ENCODE measurements at regions not wholly inside any gene's neighbourhood (a gene's known extent, or its start where the extent isn't known, plus 50 kb on each side); places are given as distances from the start of the nearest gene placed in this dataset.

DNA sequence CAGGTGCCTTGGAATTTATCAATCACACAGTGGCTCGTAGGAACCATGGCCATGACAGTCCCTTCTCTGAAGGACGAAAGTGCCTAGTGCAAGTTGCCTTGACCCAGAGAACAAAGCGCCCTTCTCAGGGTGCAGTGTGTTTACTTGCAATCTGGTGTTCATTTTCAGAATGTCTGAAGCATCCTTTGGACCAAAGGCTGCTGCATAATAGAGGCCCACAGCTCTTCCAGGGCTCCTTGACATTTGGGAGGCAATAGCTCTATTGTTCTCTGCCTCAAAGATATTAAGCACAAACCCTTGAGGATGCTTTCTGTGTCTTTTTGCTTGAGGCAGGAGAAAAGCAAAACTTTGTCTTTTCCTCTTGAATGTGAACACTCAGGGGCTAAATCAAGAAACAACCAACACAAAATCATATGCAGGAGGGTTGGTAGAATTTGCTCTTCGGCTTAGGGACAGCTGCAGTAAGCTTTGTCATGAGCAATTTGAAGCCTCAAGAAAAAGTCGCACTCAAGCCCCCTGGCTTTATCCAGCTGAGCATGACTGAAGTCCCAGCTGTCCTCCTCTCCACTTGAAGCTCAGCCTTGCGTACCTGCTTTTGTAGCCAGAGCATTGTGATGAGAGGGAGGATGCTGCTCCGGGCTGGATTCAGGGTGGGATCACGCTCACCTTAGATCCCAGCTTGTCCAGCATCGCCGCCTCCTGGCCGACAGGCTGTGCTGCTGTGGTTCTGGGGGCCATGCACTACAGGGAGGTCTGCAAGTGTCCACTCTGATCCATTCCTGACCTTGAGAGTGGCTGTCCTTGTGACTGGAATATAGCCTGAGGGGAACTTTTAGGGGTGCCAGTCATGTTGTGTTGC lies 495.4 kb downstream of the CDH26 start:
- Mint-ChIP-seq H3K4me1 (no peaks in the 10 kb centered on the region), H3K4me3 (no peak overlapping the region)
- POLR2A ChIA-PET: no interaction called here

DNA sequence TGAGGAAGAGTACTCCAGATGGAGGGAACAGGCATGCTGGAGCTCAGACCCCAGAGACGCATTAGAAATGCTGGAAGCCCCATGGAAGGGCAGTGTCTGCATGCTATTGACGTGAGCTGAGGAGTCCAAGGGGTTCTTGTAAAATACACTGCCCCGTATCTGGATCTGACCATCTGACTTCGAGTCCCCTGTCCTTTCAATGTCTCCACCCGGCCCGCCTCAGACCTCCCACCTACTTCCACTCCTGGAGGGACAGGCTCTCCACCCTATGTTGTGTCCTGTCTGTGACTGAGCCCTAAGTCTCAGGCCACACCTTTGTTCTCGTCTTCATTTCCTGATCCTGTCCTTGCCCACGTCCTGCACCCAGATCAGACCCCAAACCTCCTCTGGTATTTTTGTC lies 496.3 kb downstream of the CDH26 start:
- Mint-ChIP-seq H3K36me3 (no peaks in the 10 kb centered on the region), H3K4me3 (no peak overlapping the region), H3K9me3 (peaks cover 0 to under 1% (median 0%) of the 10 kb centered on the region in 9 donors), H3K4me1 (no peaks in the 10 kb centered on the region), H3K27ac (no peak overlapping the region), H3K27me3 (peaks cover 6 to 11% (median 8%) of the 10 kb centered on the region in 5 donors)
- ATAC-seq (no peak), DNase-seq (no peak)
- POLR2A ChIA-PET: no interaction called here

More for the DNA sequence above, 495.4 kb downstream of the CDH26 start:
- no peaks in the 10 kb centered on the region for H3K9me3 Mint-ChIP-seq
- H3K27ac Mint-ChIP-seq: no peak overlapping the region
- DNase-seq (no peak), ATAC-seq (no peak)
- peaks cover 3 to 11% (median 8%) of the 10 kb centered on the region in 5 donors for H3K27me3 Mint-ChIP-seq
- no peaks in the 10 kb centered on the region for H3K36me3 Mint-ChIP-seq

DNA sequence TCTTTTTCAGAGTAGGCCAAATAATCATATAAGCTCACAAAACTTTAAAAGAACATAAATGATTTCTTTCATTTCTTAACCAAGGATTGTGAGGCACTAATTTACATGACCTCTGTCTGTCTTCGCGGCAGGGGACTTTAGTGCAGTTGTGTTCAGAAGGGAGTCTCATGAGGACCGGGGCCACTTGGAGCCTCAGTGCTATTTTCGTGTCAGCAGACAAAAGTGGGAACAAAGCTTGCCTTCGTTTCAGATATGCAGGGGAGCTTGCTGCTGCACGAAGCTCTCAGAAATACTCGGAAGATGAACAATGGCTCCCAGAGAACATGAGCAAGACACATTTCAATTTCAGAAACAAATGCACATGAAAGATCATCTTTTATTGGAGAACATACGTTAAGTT lies 497.0 kb downstream of the CDH26 start:
- Mint-ChIP-seq H3K4me1 (no peaks in the 10 kb centered on the region), H3K27me3 (peaks cover 6 to 16% (median 8%) of the 10 kb centered on the region in 5 donors), H3K27ac (no peak overlapping the region), H3K36me3 (no peaks in the 10 kb centered on the region), H3K4me3 (no peak overlapping the region), H3K9me3 (peaks cover 0 to 8% (median 0%) of the 10 kb centered on the region in 9 donors)
- POLR2A ChIA-PET: no interaction called here
- ATAC-seq (no peak), DNase-seq (no peak)

DNA sequence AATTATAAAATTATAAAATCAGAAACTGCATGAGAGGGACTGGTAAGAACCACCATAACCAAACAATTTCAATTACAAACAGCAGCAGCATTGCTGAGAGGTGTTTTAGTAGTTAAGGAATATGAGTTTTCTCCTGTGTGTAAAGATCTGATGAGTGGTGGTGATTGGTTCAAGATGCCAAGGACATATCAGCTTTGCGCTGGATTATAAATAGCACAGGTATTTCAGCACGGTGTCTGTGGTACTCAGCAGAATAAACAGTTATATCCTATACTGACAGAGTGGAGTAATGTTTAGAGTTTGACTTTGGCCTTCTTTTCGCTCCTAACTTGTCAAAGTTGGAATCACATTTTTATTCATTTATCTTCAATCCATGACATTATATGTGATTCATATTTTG lies 501.0 kb downstream of the CDH26 start:
- H3K4me3 Mint-ChIP-seq: no peak overlapping the region
- H3K27me3 Mint-ChIP-seq: peaks cover 6 to 16% (median 9%) of the 10 kb centered on the region in 5 donors
- H3K9me3 Mint-ChIP-seq: peaks cover 0 to 10% (median 6%) of the 10 kb centered on the region in 9 donors
- DNase-seq (no peak), ATAC-seq (no peak)
- peaks cover 0 to 2% (median 0%) of the 10 kb centered on the region in 3 donors for H3K36me3 Mint-ChIP-seq
- no peaks in the 10 kb centered on the region for H3K4me1 Mint-ChIP-seq
- POLR2A ChIA-PET: no interaction called here
- H3K27ac Mint-ChIP-seq: no peak overlapping the region

DNA sequence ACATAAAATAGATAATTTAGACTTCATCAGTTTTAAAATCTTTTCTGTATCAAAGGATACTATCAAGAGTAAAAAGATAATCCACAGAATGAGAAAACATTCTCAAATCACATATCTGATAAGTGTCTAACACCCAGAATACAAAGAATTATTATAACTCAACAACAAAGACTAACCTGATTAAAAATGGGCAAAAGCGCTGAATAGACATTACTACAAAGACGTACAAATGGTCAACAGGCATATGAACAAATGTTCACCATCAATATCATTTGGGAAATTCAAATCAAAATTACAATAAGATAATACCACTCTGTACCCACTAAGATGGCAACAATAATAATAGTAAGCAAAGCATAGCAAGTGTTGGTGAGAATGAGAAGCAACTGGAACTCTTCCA lies 503.8 kb downstream of the CDH26 start:
- Mint-ChIP-seq H3K36me3 (peaks cover 0 to 2% (median 0%) of the 10 kb centered on the region in 3 donors), H3K4me1 (no peaks in the 10 kb centered on the region), H3K27me3 (peaks cover 7 to 18% (median 10%) of the 10 kb centered on the region in 5 donors), H3K4me3 (no peak overlapping the region), H3K27ac (no peak overlapping the region), H3K9me3 (peaks cover 0 to 10% (median 6%) of the 10 kb centered on the region in 9 donors)
- ATAC-seq: no peak
- POLR2A ChIA-PET: no interaction called here
- no peak for DNase-seq

DNA sequence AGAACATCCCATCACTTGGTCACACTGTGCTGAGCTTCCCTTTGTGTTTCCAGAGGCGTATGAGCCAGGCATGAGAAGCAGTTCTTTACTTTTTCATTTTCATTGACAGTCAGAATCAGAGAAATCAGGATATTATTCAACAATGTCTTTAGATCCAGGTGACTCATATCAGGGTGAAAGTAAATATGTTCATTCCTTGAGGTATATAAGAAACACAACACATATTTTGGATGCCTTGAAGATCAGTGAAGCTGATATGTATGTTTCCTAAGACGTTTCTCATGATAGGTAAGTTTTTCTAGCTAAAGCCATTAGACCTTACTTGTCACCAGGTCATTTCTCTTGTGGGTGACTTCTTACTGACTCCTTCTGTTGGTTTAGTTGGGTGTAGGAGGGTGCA lies 505.6 kb downstream of the CDH26 start:
- Mint-ChIP-seq H3K4me3 (no peak overlapping the region), H3K9me3 (peaks cover 0 to 10% (median 6%) of the 10 kb centered on the region in 9 donors), H3K27me3 (peaks cover 0 to 11% (median 5%) of the 10 kb centered on the region in 5 donors), H3K36me3 (peaks cover 0 to 2% (median 0%) of the 10 kb centered on the region in 3 donors), H3K27ac (no peak overlapping the region), H3K4me1 (no peaks in the 10 kb centered on the region)
- ATAC-seq: no peak
- POLR2A ChIA-PET: no interaction called here
- no peak for DNase-seq

DNA sequence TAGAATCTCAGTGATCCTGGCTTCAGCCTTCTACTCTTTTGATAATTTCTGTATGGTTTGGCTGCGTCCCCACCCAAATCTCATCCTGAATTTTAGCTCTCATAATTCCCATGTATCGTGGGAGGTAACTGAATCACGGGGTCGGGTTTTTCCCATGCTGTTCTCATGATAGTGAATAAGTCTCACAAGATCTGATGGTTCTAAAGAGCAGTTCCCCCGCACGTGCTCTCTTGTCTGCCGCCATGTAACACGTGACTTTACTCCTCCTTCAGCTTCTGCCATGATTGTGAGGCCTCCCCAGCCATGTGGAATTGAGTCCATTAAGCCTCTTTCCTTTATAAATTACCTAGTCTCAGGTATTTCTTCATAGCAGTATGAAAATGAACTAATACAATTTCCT lies 507.2 kb downstream of the CDH26 start:
- Mint-ChIP-seq H3K27me3 (peaks cover 0 to 11% (median 4%) of the 10 kb centered on the region in 5 donors), H3K9me3 (peaks cover 0 to 7% (median 2%) of the 10 kb centered on the region in 9 donors), H3K4me3 (no peak overlapping the region), H3K27ac (no peak overlapping the region), H3K36me3 (peaks cover 0 to 2% (median 0%) of the 10 kb centered on the region in 3 donors), H3K4me1 (no peaks in the 10 kb centered on the region)
- POLR2A ChIA-PET: no interaction called here
- DNase-seq: no peak
- no peak for ATAC-seq

DNA sequence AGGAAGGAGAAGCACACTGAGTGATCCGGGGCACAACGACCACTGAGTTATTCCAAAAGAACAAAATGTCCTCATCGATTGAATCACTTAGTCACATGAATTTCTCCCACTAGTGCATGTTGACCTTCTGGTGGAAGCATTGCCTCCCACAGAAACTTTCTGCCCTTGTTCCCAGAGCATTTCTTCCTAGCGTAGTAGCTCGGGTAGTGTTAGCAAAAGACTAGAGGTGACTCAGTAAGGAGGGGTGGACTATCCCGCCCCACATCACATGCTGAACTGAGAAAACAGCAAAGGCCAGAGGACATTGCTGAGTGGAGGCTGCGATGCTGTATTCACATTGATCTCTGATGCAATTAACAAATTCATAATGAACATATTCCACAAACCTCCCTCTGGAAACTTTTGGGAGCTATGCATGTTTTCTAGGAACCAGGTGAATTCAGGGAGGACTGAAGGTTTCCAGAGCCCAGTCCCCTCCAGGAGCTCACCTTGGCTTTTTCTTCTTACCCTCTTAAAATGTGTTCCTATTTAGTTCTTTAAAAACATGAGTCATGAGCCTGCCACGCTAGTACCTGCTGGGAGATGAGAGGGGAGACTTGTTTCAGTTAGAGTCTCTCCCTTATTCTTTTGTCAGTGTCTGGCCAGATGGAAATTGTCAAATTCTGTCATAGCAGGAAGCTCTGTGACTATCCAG lies 507.9 kb downstream of the CDH26 start:
- no peak for ATAC-seq
- H3K9me3 Mint-ChIP-seq: peaks cover 0 to 6% (median 0%) of the 10 kb centered on the region in 9 donors
- no peak overlapping the region for H3K27ac Mint-ChIP-seq
- H3K4me3 Mint-ChIP-seq: no peak overlapping the region
- H3K36me3 Mint-ChIP-seq: no peaks in the 10 kb centered on the region
- POLR2A ChIA-PET: no interaction called here
- no peak for DNase-seq
- H3K27me3 Mint-ChIP-seq: peaks cover 0 to 11% (median 4%) of the 10 kb centered on the region in 5 donors
- no peaks in the 10 kb centered on the region for H3K4me1 Mint-ChIP-seq

DNA sequence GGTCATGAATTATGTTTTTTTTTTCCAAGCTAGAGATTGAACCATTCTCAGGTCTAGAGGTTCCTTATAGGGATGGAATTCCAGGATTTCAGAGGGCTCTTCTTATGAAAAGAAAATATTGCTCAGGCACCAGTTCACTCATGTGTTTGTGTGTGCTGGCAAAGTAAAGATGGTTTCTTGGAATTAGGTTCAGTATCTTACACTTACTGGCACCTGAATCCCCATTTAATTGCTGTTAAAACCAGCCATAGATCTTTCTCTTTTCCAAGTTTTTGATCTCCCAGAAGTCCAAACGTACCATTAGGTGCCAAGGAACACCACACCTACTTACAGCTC lies 508.4 kb downstream of the CDH26 start:
- ATAC-seq: no peak
- no peaks in the 10 kb centered on the region for H3K4me1 Mint-ChIP-seq
- peaks cover 0 to 6% (median 0%) of the 10 kb centered on the region in 9 donors for H3K9me3 Mint-ChIP-seq
- DNase-seq: no peak
- no peak overlapping the region for H3K4me3 Mint-ChIP-seq
- H3K27me3 Mint-ChIP-seq: peaks cover 0 to 11% (median 4%) of the 10 kb centered on the region in 5 donors
- POLR2A ChIA-PET: no interaction called here
- no peaks in the 10 kb centered on the region for H3K36me3 Mint-ChIP-seq
- no peak overlapping the region for H3K27ac Mint-ChIP-seq

DNA sequence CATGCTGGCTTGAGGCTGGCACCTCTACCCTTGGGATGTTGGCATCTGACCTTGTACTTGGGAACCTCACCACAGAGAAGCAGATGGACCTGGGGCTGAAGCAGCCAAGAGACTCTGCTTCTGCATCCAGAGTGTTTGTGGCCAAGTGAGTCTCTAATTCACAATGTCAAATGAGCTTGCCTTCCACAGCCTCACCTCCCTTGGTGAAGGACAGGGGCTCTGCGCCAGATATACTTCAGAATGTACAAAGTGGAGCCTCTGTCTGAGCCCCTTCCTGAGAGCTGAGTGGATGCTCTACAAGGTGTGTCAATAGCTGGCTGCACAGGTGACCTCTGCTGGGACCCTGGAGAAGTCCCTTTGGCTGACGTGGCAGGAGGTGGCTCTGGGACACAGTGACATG lies 508.9 kb downstream of the CDH26 start:
- ATAC-seq (no peak), DNase-seq (no peak)
- Mint-ChIP-seq H3K4me1 (no peaks in the 10 kb centered on the region), H3K4me3 (no peak overlapping the region), H3K27ac (no peak overlapping the region), H3K36me3 (no peaks in the 10 kb centered on the region), H3K27me3 (peaks cover under 1 to 11% (median 4%) of the 10 kb centered on the region in 5 donors), H3K9me3 (peaks cover 0 to 6% (median 0%) of the 10 kb centered on the region in 9 donors)
- POLR2A ChIA-PET: no interaction called here

DNA sequence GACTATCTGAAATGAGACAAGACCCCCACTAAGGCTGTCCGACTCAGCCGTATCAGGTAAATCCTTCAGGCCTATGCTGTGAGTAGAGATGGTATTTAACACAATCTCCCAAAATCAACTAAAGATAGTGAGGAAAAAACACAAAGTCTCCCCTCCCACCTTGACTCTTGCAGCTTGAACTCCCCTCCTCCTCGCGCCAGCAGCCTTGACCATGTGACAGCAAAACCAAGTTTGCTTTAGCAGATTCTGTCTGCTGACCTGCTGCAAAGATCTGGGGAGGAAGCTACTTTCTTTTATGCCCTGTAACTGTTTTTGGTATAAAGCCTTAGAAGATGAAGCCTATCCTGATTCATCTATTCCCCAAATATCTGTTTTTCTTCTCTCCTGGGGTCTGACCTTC lies 509.5 kb downstream of the CDH26 start:
- Mint-ChIP-seq H3K27me3 (peaks cover 1 to 11% (median 5%) of the 10 kb centered on the region in 5 donors), H3K36me3 (no peaks in the 10 kb centered on the region), H3K27ac (no peak overlapping the region), H3K9me3 (peaks cover 0 to 2% (median 0%) of the 10 kb centered on the region in 9 donors), H3K4me1 (no peaks in the 10 kb centered on the region), H3K4me3 (no peak overlapping the region)
- POLR2A ChIA-PET: no interaction called here
- DNase-seq (no peak), ATAC-seq (no peak)

DNA sequence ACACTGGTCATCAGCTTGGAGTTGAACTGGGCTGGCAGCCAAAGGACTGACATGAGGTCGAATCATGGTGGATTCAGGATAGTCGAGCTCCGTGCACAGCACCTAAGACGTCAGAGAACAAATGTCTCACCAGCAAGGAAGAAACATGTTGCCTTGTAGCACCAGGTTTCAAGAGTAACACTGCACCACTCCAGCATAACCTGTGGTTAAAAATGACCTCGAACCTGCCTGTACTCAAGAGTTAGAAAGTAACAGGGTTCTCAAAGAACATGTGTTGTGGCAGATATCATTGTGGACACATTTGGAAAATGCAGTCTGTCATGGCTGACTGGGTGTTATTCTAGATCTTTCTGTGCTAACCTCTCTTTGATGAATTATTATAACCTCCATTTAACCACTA lies 511.6 kb downstream of the CDH26 start:
- H3K27me3 Mint-ChIP-seq: peaks cover 1 to 11% (median 4%) of the 10 kb centered on the region in 5 donors
- H3K4me1 Mint-ChIP-seq: no peaks in the 10 kb centered on the region
- POLR2A ChIA-PET: no interaction called here
- H3K36me3 Mint-ChIP-seq: no peaks in the 10 kb centered on the region
- no peak overlapping the region for H3K4me3 Mint-ChIP-seq
- no peak for ATAC-seq
- H3K27ac Mint-ChIP-seq: peak overlapping the region in 1 of 10 donors; percentile 64
- H3K9me3 Mint-ChIP-seq: no peaks in the 10 kb centered on the region
- DNase-seq: no peak

DNA sequence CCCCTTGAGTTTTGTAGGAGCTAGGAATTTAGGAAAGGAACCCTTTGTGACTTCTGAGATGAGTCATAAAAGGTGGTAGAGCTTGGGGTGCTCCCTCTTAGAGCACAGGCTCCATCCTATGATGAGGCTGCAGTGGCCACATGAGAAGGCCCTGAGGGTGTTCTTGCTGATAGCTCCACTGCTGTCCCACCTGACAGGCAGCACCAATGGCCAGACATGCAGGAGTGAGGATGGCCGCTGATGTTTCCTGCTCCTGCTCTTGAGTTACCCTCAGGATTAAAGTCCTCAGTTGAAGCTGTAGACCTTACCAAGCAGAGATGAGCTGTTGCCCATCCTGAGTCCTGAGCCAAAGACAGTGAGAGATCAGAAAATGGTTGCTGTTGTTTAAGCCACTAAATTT lies 512.1 kb downstream of the CDH26 start:
- Mint-ChIP-seq H3K27me3 (peaks cover 1 to 8% (median 4%) of the 10 kb centered on the region in 5 donors), H3K36me3 (no peaks in the 10 kb centered on the region), H3K4me3 (no peak overlapping the region), H3K9me3 (no peaks in the 10 kb centered on the region), H3K27ac (peak overlapping the region in 1 of 10 donors; percentile 64), H3K4me1 (no peaks in the 10 kb centered on the region)
- POLR2A ChIA-PET: no interaction called here
- ATAC-seq (no peak), DNase-seq (no peak)
